OCI-LY3 (cell line): ENCODE measurements at regions not wholly inside any gene's neighbourhood (a gene's known extent, or its start where the extent isn't known, plus 50 kb on each side); places are given as distances from the start of the nearest gene placed in this dataset.

Experiments used
- H2AFZ ChIP-seq: fragments of 200-600, 300-600 bp; shearing (Covaris generic); 2 replicates; pipeline ENCODE4 v1.6.0; 2014; ENCODE audit warnings: antibody characterized with exemption, low read depth, low read length
- H3K27ac ChIP-seq: fragments of 200-600, 300-600 bp; sonication (generic); 2 replicates; pipeline ENCODE4 v1.5.1; 2014; ENCODE audit warnings: mild to moderate bottlenecking, low read length, moderate library complexity, mixed read lengths
- H3K27me3 ChIP-seq: fragments of 200-600, 300-600 bp; sonication (generic); 2 replicates; pipeline ENCODE4 v1.6.1; 2014; ENCODE audit warnings: low read depth, low read length, mixed read lengths
- H3K36me3 ChIP-seq: fragments of 200-600, 300-600 bp; sonication (generic); replicated peaks from 2 replicates; pipeline ENCODE3; 2014; ENCODE audit warnings: low read depth, low read length, mixed read lengths
- H3K4me1 ChIP-seq: fragments of 300-600, 200-600 bp; sonication (generic); 2 replicates; pipeline ENCODE4 v1.6.1; 2014; ENCODE audit warnings: low read length, mixed read lengths
- H3K4me2 ChIP-seq: fragments of 200-600, 300-600 bp; sonication (generic); 2 replicates; pipeline ENCODE4 v1.6.1; 2014; ENCODE audit warnings: low read length, mixed read lengths
- H3K4me3 ChIP-seq: fragments of 300-600, 200-600 bp; sonication (generic); 2 replicates; pipeline ENCODE4 v1.5.1; 2014; ENCODE audit warnings: antibody characterized with exemption, mild to moderate bottlenecking, low read length, moderate library complexity
- H3K79me2 ChIP-seq: fragments of 300-600, 200-600 bp; shearing (Covaris generic); 2 replicates; pipeline ENCODE4 v1.6.1; 2014; ENCODE audit warnings: mild to moderate bottlenecking, low read length, mixed read lengths
- H3K9ac ChIP-seq: fragments of 300-600, 200-600 bp; shearing (Covaris generic); 2 replicates; pipeline ENCODE4 v1.6.0; 2014; ENCODE audit warnings: mild to moderate bottlenecking, low read length, moderate library complexity
- H3K9me3 ChIP-seq: fragments of 200-600, 300-600 bp; shearing (Covaris generic); 2 replicates; pipeline ENCODE4 v1.6.1; 2014; ENCODE audit warnings: low read length, mixed read lengths; ENCODE audit not compliant: insufficient read depth
- H4K20me1 ChIP-seq: fragments of 200-600, 300-600 bp; sonication (generic); 2 replicates; pipeline ENCODE4 v1.6.1; 2016; ENCODE audit warnings: low read length, mixed read lengths; ENCODE audit not compliant: insufficient read depth
- EZH2phosphoT487 ChIP-seq: fragments of 200-600 bp; shearing (Covaris generic); IDR thresholded peaks from 2 replicates; pipeline ENCODE4 v1.6.1; 2018; ENCODE audit warnings: antibody characterized with exemption, mixed run types, low read depth
- TF ChIP-seq, protein P1 (sequence below): fragments of 200-600, 300-600 bp; sonication (generic); IDR thresholded peaks from 2 replicates; pipeline ENCODE4 v1.5.1; 2014; ENCODE audit warnings: antibody characterized with exemption, low read length, low read depth

- no peak overlapping the region for H3K4me3 ChIP-seq
- no peaks in the 10 kb centered on the region for H3K79me2 ChIP-seq
- H3K36me3 ChIP-seq, result no peaks in the 10 kb centered on the region
- no peaks in the 10 kb centered on the region for H4K20me1 ChIP-seq
- H3K9me3 ChIP-seq, result no peaks in the 10 kb centered on the region
- no peaks in the 10 kb centered on the region for H3K4me1 ChIP-seq
- TF ChIP-seq EZH2phosphoT487, result no peak
- TF ChIP-seq, protein P1, sequence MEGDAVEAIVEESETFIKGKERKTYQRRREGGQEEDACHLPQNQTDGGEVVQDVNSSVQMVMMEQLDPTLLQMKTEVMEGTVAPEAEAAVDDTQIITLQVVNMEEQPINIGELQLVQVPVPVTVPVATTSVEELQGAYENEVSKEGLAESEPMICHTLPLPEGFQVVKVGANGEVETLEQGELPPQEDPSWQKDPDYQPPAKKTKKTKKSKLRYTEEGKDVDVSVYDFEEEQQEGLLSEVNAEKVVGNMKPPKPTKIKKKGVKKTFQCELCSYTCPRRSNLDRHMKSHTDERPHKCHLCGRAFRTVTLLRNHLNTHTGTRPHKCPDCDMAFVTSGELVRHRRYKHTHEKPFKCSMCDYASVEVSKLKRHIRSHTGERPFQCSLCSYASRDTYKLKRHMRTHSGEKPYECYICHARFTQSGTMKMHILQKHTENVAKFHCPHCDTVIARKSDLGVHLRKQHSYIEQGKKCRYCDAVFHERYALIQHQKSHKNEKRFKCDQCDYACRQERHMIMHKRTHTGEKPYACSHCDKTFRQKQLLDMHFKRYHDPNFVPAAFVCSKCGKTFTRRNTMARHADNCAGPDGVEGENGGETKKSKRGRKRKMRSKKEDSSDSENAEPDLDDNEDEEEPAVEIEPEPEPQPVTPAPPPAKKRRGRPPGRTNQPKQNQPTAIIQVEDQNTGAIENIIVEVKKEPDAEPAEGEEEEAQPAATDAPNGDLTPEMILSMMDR, result no peak
- no peaks in the 10 kb centered on the region for H3K27me3 ChIP-seq
- no peak overlapping the region for H3K9ac ChIP-seq
- H3K4me2 ChIP-seq, result no peak overlapping the region
- H2AFZ ChIP-seq, result no peak overlapping the region
- no peak overlapping the region for H3K27ac ChIP-seq
Measured at GRCh38 chr4:19437008-19437407, 814.7 kb upstream of the SLIT2 start.

DNA sequence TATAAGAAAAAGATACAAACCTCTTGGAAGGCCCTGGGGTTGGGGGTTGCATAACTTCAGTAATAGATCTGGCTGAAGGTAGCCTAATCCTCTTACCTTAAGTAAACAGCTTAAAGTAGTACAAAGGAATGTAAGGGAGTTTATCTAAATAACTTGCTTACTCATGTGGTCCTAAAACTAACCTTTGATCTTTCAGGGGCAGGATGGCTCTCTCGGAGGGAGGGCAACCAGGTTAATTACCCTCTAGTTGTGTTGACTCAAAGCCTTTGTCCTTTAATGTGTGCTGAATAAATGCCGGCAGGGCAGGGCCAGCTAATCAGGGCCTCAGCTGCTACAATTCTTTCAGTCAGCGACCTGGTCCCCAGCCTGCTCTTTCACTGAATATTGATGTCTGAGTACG lies 822.0 kb upstream of the SLIT2 start:
- TF ChIP-seq EZH2phosphoT487, result no peak
- TF ChIP-seq, protein P1, result no peak
- Histone ChIP-seq H2AFZ (no peak overlapping the region), H3K4me3 (no peak overlapping the region), H3K4me1 (no peaks in the 10 kb centered on the region), H3K9ac (no peak overlapping the region), H3K4me2 (no peak overlapping the region), H3K36me3 (no peaks in the 10 kb centered on the region), H3K27ac (no peak overlapping the region), H3K27me3 (no peaks in the 10 kb centered on the region), H3K79me2 (no peaks in the 10 kb centered on the region), H3K9me3 (no peaks in the 10 kb centered on the region), H4K20me1 (no peaks in the 10 kb centered on the region)

GRCh38 chr4:19425146-19425545 lies 826.6 kb upstream of the SLIT2 start:
- no peaks in the 10 kb centered on the region for H3K36me3 ChIP-seq
- no peak overlapping the region for H2AFZ ChIP-seq
- H3K27ac ChIP-seq, result no peak overlapping the region
- H3K4me3 ChIP-seq, result no peak overlapping the region
- H3K79me2 ChIP-seq, result no peaks in the 10 kb centered on the region
- H3K4me2 ChIP-seq, result no peak overlapping the region
- no peaks in the 10 kb centered on the region for H4K20me1 ChIP-seq
- no peaks in the 10 kb centered on the region for H3K27me3 ChIP-seq
- H3K4me1 ChIP-seq, result no peaks in the 10 kb centered on the region
- H3K9me3 ChIP-seq, result no peaks in the 10 kb centered on the region
- TF ChIP-seq EZH2phosphoT487, result no peak
- TF ChIP-seq, protein P1, result no peak
- H3K9ac ChIP-seq, result no peak overlapping the region

DNA sequence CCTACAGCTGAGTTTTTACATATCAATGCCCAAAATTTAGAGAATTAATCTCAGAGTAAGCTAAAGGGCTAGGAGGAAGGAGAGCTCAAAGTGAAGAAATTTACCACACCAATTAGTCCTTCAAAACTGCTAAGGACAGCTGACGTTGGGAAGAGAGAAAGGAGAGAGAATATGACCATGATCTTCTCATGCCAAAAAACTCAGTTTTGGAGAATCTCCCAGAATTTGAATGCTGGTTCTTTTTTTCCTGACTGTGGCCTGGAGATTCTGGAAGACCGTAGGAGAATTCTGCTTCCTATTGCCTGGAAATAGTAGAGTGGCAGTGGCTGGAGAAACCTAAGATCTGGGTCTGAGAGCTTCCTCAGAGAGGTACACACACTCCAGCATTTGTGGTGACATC lies 834.4 kb upstream of the SLIT2 start:
- Histone ChIP-seq H3K27ac (no peak overlapping the region), H3K36me3 (no peaks in the 10 kb centered on the region), H2AFZ (no peak overlapping the region), H3K79me2 (no peaks in the 10 kb centered on the region), H4K20me1 (no peaks in the 10 kb centered on the region), H3K4me3 (no peak overlapping the region), H3K9ac (no peak overlapping the region), H3K27me3 (no peaks in the 10 kb centered on the region), H3K9me3 (no peaks in the 10 kb centered on the region), H3K4me1 (no peaks in the 10 kb centered on the region), H3K4me2 (no peak overlapping the region)
- TF ChIP-seq, protein P1, result no peak
- TF ChIP-seq EZH2phosphoT487, result no peak
